ENCODE measurements at regions not wholly inside any gene's neighbourhood (a gene's known extent, or its start where the extent isn't known, plus 50 kb on each side); places are given as distances from the start of the nearest gene placed in this dataset.

DNA sequence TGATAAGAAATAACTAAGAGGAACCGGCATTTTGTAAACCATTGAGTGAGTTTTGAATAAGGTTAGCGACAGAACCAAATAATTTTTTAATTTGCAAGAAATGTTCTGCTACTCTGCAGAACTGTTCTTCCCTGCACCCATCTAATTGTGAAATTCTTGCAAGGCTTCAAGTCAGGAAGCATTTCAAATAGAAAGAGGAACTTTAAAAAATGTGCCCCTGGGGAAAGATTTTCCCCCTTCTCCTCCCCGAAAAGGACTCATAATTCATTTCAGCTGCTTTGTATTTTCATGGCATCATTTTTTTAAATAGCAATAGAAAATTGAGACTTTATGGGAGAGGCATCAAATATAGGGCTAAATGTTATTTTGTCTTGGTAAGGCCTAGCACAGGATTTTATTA lies 180.9 kb upstream of the ANKRD55 start:
- Histone ChIP-seq H3K4me3 (replicated peaks; ENCODE audit: insufficient read depth, low read length) (no peak overlapping the region), H3K27me3 (ENCODE audit: insufficient read depth, poor library complexity, severe bottlenecking) (no peaks in the 10 kb centered on the region)

DNA sequence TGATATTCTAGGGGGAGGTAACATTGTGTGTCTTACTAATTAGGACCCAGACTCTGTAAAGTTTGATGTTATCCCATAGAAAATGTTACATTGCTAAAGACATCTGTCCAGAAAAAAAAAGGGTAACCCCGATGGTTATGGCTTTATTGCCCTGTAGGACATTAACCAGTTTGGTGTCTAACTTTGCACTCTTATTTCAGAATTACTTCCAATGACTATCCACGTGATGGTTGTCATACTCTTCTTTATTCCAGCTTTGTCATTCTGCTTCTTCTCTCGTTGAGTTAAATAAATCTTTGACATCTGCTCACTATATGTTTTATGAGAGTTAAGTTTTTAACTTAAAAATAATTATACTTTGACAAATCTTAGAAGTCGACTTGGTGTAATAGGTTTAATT lies 180.4 kb upstream of the ANKRD55 start:
- H3K4me3 ChIP-seq (replicated peaks; ENCODE audit: insufficient read depth, low read length), result no peak overlapping the region
- DNase-seq (ENCODE audit: low read depth in 1 of 2, low spot score in 1 of 2), result no peak
- H3K27ac ChIP-seq (replicated peaks), result peak overlapping the region; percentile 85
- no peaks in the 10 kb centered on the region for H3K27me3 ChIP-seq (ENCODE audit: insufficient read depth, poor library complexity, severe bottlenecking)
- TF ChIP-seq POLR2AphosphoS5 (IDR thresholded peaks at IDR 0.05; ENCODE audit: low read depth) (no peak), GABPA (IDR thresholded peaks at IDR 0.05; ENCODE audit: low read depth) (no peak), SPI1 (IDR thresholded peaks at IDR 0.05; ENCODE audit: borderline replicate concordance, low read depth) (no peak)
- TF ChIP-seq, protein P1, sequence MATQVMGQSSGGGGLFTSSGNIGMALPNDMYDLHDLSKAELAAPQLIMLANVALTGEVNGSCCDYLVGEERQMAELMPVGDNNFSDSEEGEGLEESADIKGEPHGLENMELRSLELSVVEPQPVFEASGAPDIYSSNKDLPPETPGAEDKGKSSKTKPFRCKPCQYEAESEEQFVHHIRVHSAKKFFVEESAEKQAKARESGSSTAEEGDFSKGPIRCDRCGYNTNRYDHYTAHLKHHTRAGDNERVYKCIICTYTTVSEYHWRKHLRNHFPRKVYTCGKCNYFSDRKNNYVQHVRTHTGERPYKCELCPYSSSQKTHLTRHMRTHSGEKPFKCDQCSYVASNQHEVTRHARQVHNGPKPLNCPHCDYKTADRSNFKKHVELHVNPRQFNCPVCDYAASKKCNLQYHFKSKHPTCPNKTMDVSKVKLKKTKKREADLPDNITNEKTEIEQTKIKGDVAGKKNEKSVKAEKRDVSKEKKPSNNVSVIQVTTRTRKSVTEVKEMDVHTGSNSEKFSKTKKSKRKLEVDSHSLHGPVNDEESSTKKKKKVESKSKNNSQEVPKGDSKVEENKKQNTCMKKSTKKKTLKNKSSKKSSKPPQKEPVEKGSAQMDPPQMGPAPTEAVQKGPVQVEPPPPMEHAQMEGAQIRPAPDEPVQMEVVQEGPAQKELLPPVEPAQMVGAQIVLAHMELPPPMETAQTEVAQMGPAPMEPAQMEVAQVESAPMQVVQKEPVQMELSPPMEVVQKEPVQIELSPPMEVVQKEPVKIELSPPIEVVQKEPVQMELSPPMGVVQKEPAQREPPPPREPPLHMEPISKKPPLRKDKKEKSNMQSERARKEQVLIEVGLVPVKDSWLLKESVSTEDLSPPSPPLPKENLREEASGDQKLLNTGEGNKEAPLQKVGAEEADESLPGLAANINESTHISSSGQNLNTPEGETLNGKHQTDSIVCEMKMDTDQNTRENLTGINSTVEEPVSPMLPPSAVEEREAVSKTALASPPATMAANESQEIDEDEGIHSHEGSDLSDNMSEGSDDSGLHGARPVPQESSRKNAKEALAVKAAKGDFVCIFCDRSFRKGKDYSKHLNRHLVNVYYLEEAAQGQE (IDR thresholded peaks at IDR 0.05; ENCODE audit: insufficient replicate concordance, low read depth), result no peak
- TF ChIP-seq, protein P2, sequence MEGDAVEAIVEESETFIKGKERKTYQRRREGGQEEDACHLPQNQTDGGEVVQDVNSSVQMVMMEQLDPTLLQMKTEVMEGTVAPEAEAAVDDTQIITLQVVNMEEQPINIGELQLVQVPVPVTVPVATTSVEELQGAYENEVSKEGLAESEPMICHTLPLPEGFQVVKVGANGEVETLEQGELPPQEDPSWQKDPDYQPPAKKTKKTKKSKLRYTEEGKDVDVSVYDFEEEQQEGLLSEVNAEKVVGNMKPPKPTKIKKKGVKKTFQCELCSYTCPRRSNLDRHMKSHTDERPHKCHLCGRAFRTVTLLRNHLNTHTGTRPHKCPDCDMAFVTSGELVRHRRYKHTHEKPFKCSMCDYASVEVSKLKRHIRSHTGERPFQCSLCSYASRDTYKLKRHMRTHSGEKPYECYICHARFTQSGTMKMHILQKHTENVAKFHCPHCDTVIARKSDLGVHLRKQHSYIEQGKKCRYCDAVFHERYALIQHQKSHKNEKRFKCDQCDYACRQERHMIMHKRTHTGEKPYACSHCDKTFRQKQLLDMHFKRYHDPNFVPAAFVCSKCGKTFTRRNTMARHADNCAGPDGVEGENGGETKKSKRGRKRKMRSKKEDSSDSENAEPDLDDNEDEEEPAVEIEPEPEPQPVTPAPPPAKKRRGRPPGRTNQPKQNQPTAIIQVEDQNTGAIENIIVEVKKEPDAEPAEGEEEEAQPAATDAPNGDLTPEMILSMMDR (IDR thresholded peaks at IDR 0.05; ENCODE audit: insufficient read depth, low read length), result no peak

More for the DNA sequence above, 180.9 kb upstream of the ANKRD55 start:
- H3K27ac ChIP-seq (replicated peaks), result peak overlapping the region; percentile 85
- TF ChIP-seq GABPA (IDR thresholded peaks at IDR 0.05; ENCODE audit: low read depth), result no peak
- TF ChIP-seq, protein P2 (IDR thresholded peaks at IDR 0.05; ENCODE audit: insufficient read depth, low read length), result no peak
- peak; percentile 37 to 49 for DNase-seq (ENCODE audit: low read depth in 1 of 2, low spot score in 1 of 2)

DNA sequence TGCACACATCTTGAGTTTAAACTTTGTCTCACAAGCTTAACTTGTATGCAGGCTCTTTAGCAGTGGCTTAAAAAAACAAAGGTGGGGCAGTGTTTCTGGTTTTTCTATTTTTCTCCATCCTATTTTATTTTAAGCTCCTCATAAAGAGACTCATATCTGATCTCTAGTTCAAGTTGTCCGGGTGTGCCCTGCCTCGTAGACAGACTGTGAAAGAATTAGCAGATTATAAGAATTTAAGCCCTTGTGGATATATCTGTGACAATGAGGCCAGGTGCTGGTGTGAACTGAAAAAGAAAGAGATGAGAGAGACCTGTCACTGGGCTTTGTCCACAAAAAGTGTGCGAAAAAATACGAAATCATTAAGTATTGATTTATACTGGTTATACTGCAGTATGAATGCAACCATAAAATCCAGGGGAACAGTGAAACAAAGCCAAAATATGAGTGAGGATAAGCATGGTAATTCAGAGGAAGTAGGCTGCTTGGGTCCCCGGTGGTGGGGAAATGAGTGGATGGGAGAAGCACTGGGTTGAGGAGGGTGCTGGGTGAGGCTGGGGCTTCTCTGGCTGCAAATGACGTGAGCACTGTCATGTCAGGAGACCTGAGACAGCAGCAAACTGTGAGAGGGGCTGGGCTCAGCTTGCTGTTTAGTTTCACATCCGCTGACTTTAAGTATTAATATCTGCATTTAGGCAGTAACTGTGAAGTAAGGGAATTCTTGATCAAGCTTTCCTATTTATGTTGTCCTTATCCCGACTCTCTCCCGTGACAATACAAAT lies 179.7 kb upstream of the ANKRD55 start:
- TF ChIP-seq, protein P2 (IDR thresholded peaks at IDR 0.05; ENCODE audit: insufficient read depth, low read length), result no peak
- TF ChIP-seq, protein P1 (IDR thresholded peaks at IDR 0.05; ENCODE audit: insufficient replicate concordance, low read depth), result no peak
- TF ChIP-seq GABPA (IDR thresholded peaks at IDR 0.05; ENCODE audit: low read depth) (no peak), SPI1 (IDR thresholded peaks at IDR 0.05; ENCODE audit: borderline replicate concordance, low read depth) (no peak), POLR2AphosphoS5 (IDR thresholded peaks at IDR 0.05; ENCODE audit: low read depth) (no peak)
- H3K4me3 ChIP-seq (replicated peaks; ENCODE audit: insufficient read depth, low read length), result no peak overlapping the region
- peak overlapping the region; percentile 85 for H3K27ac ChIP-seq (replicated peaks)
- H3K27me3 ChIP-seq (ENCODE audit: insufficient read depth, poor library complexity, severe bottlenecking), result no peaks in the 10 kb centered on the region
- DNase-seq (ENCODE audit: low read depth in 1 of 2, low spot score in 1 of 2), result peak in 1 of 2 experiments; percentile 59

All from HL-60 (cell line).